MM.1S (cell line): ENCODE measurements at regions not wholly inside any gene's neighbourhood (a gene's known extent, or its start where the extent isn't known, plus 50 kb on each side); places are given as distances from the start of the nearest gene placed in this dataset.

Source experiments
- DNase-seq: peaks from one replicate; pipeline ENCODE4 v3.0.0-alpha.2; 2015
- H2AFZ ChIP-seq: fragments of 300-600 bp; sonication (generic); 2 replicates; pipeline ENCODE4 v1.6.0; 2016; ENCODE audit warnings: antibody characterized with exemption, low read length
- H3F3A ChIP-seq: fragments of 300-600 bp; sonication (generic); 2 replicates; pipeline ENCODE4 v1.6.1; 2016; ENCODE audit warnings: mild to moderate bottlenecking, antibody characterized with exemption, low read length, moderate library complexity, mixed read lengths; ENCODE audit not compliant: insufficient read depth
- H3K27ac ChIP-seq: fragments of 300-600 bp; sonication (generic); 2 replicates; pipeline ENCODE4 v1.5.1; 2016; ENCODE audit warnings: mild to moderate bottlenecking, low read length
- H3K27me3 ChIP-seq: fragments of 300-600 bp; sonication (generic); replicated peaks from 2 replicates; pipeline ENCODE4 v1.6.0; 2016; ENCODE audit warnings: low read length; ENCODE audit not compliant: insufficient read depth
- H3K36me3 ChIP-seq: fragments of 300-600 bp; sonication (generic); replicated peaks from 2 replicates; pipeline ENCODE4 v1.6.1; 2016; ENCODE audit warnings: mild to moderate bottlenecking, low read length, mixed read lengths; ENCODE audit not compliant: insufficient read depth
- H3K4me1 ChIP-seq: fragments of 300-600 bp; sonication (generic); 2 replicates; pipeline ENCODE4 v1.6.1; 2016; ENCODE audit warnings: low read length, mixed read lengths
- H3K4me2 ChIP-seq: fragments of 300-600 bp; sonication (generic); 2 replicates; pipeline ENCODE4 v1.6.0; 2016; ENCODE audit warnings: low read depth, low read length
- H3K4me3 ChIP-seq: fragments of 300-600 bp; sonication (generic); 2 replicates; pipeline ENCODE4 v1.5.1; 2016; ENCODE audit warnings: low read length, mixed read lengths
- H3K79me2 ChIP-seq: fragments of 300-600 bp; sonication (generic); 2 replicates; pipeline ENCODE4 v1.6.1; 2016; ENCODE audit warnings: mixed run types, low read length, mixed read lengths
- H3K9ac ChIP-seq: fragments of 300-600 bp; sonication (generic); 2 replicates; pipeline ENCODE4 v1.6.1; 2016; ENCODE audit warnings: low read length, mixed read lengths
- H3K9me2 ChIP-seq: fragments of 300-600 bp; sonication (generic); replicated peaks from 2 replicates; pipeline ENCODE4 v1.6.1; 2016; ENCODE audit warnings: mild to moderate bottlenecking, low read length, mixed read lengths; ENCODE audit not compliant: insufficient read depth
- H3K9me3 ChIP-seq: fragments of 300-600 bp; sonication (generic); replicated peaks from 2 replicates; pipeline ENCODE4 v1.6.1; 2016; ENCODE audit warnings: mild to moderate bottlenecking, low read length, mixed read lengths; ENCODE audit not compliant: insufficient read depth
- H4K20me1 ChIP-seq: fragments of 300-600 bp; sonication (generic); 2 replicates; pipeline ENCODE4 v1.6.1; 2016; ENCODE audit warnings: mild to moderate bottlenecking, low read length, moderate library complexity, mixed read lengths; ENCODE audit not compliant: insufficient read depth
- CTCF ChIP-seq: fragments of 300-600 bp; sonication (generic); IDR thresholded peaks from 2 replicates; pipeline ENCODE4 v1.5.1; 2016; ENCODE audit warnings: antibody characterized with exemption, low read length, mixed read lengths
- EZH2 ChIP-seq: fragments of 300-600 bp; sonication (generic); optimal IDR thresholded peaks from 2 replicates; pipeline ENCODE3; 2017; ENCODE audit warnings: low read depth, mild to moderate bottlenecking, antibody characterized with exemption, low read length, mixed read lengths
- EZH2phosphoT487 ChIP-seq: fragments of 300-600 bp; sonication (generic); IDR thresholded peaks from 2 replicates; pipeline ENCODE4 v1.6.1; 2018; ENCODE audit warnings: antibody characterized with exemption, low read length

- H3K36me3 ChIP-seq = no peaks in the 10 kb centered on the region
- H3K9me3 ChIP-seq = no peaks in the 10 kb centered on the region
- no peaks in the 10 kb centered on the region for H4K20me1 ChIP-seq
- no peaks in the 10 kb centered on the region for H3K9me2 ChIP-seq
- H3K27ac ChIP-seq = no peak overlapping the region
- TF ChIP-seq CTCF = no peak
- TF ChIP-seq EZH2 = no peak
- no peak for TF ChIP-seq EZH2phosphoT487
- H3F3A ChIP-seq = no peaks in the 10 kb centered on the region
- no peaks in the 10 kb centered on the region for H3K79me2 ChIP-seq
- H2AFZ ChIP-seq = no peak overlapping the region
- no peak overlapping the region for H3K9ac ChIP-seq
- DNase-seq = no peak
- H3K4me1 ChIP-seq = no peaks in the 10 kb centered on the region
- H3K27me3 ChIP-seq = no peaks in the 10 kb centered on the region
- no peak overlapping the region for H3K4me2 ChIP-seq
- no peak overlapping the region for H3K4me3 ChIP-seq
Measured at GRCh38 chr3:64427671-64428070, 202.4 kb upstream of the PRICKLE2 start.

- H3K4me1 ChIP-seq = no peaks in the 10 kb centered on the region
- no peak for DNase-seq
- H3K27ac ChIP-seq = no peak overlapping the region
- TF ChIP-seq EZH2 (no peak), CTCF (no peak), EZH2phosphoT487 (no peak)
- no peak overlapping the region for H3K4me3 ChIP-seq
- no peak overlapping the region for H3K9ac ChIP-seq
- no peaks in the 10 kb centered on the region for H3K27me3 ChIP-seq
- no peak overlapping the region for H3K4me2 ChIP-seq
- no peaks in the 10 kb centered on the region for H3F3A ChIP-seq
- H2AFZ ChIP-seq = no peak overlapping the region
- no peaks in the 10 kb centered on the region for H3K36me3 ChIP-seq
- H4K20me1 ChIP-seq = no peaks in the 10 kb centered on the region
- no peaks in the 10 kb centered on the region for H3K79me2 ChIP-seq
- no peaks in the 10 kb centered on the region for H3K9me3 ChIP-seq
- no peaks in the 10 kb centered on the region for H3K9me2 ChIP-seq
Measured at GRCh38 chr3:64426551-64426950, 201.3 kb upstream of the PRICKLE2 start.

GRCh38 chr3:64422932-64423331, 197.7 kb upstream of the PRICKLE2 start:
- Histone ChIP-seq H3K4me3 (no peak overlapping the region), H3K4me1 (peaks cover 4% of the 10 kb centered on the region), H3K9me3 (no peaks in the 10 kb centered on the region), H3F3A (no peaks in the 10 kb centered on the region), H3K27ac (no peak overlapping the region), H2AFZ (no peak overlapping the region), H3K79me2 (no peaks in the 10 kb centered on the region), H3K4me2 (no peak overlapping the region), H3K36me3 (no peaks in the 10 kb centered on the region), H3K9me2 (no peaks in the 10 kb centered on the region), H3K9ac (no peak overlapping the region), H3K27me3 (no peaks in the 10 kb centered on the region), H4K20me1 (no peaks in the 10 kb centered on the region)
- DNase-seq = no peak
- TF ChIP-seq EZH2phosphoT487 (no peak), EZH2 (no peak), CTCF (no peak)
